ENCODE measurements at regions not wholly inside any gene's neighbourhood (a gene's known extent, or its start where the extent isn't known, plus 50 kb on each side); places are given as distances from the start of the nearest gene placed in this dataset.

- Mint-ChIP-seq H3K4me1 (ENCODE audit: unreplicated experiment) (peaks cover 18% of the 10 kb centered on the region), H3K27me3 (ENCODE audit: unreplicated experiment) (no peaks in the 10 kb centered on the region), H3K27ac (ENCODE audit: unreplicated experiment) (no peak overlapping the region)
These were observed 267.6 kb downstream of the AEBP2 start for GRCh38 chr12:19706936-19707335.

GRCh38 chr12:19707948-19708409, 268.7 kb downstream of the AEBP2 start:
- no peaks in the 10 kb centered on the region for H3K27me3 Mint-ChIP-seq (ENCODE audit: unreplicated experiment)
- peak; percentile 23 for TF ChIP-seq CTCF (IDR thresholded peaks at IDR 0.05; ENCODE audit: unreplicated experiment)

More at GRCh38 chr12:19706936-19707335, 267.6 kb downstream of the AEBP2 start:
- TF ChIP-seq CTCF (IDR thresholded peaks at IDR 0.05; ENCODE audit: unreplicated experiment) = no peak
- DNase-seq (ENCODE audit: low spot score) = no peak
- Mint-ChIP-seq H3K36me3 (ENCODE audit: low read depth, unreplicated experiment) (no peaks in the 10 kb centered on the region), H3K9me3 (ENCODE audit: unreplicated experiment) (no peaks in the 10 kb centered on the region), H3K4me3 (ENCODE audit: unreplicated experiment) (no peak overlapping the region)

GRCh38 chr12:19709889-19710288, 270.6 kb downstream of the AEBP2 start:
- no peaks in the 10 kb centered on the region for H3K36me3 Mint-ChIP-seq (ENCODE audit: low read depth, unreplicated experiment)
- no peak overlapping the region for H3K27ac Mint-ChIP-seq (ENCODE audit: unreplicated experiment)
- no peak overlapping the region for H3K4me3 Mint-ChIP-seq (ENCODE audit: unreplicated experiment)

More at GRCh38 chr12:19707948-19708409, 268.7 kb downstream of the AEBP2 start:
- DNase-seq (ENCODE audit: low spot score) = no peak
- Mint-ChIP-seq H3K36me3 (ENCODE audit: low read depth, unreplicated experiment) (no peaks in the 10 kb centered on the region), H3K27ac (ENCODE audit: unreplicated experiment) (no peak overlapping the region), H3K4me1 (ENCODE audit: unreplicated experiment) (peaks cover 18% of the 10 kb centered on the region), H3K4me3 (ENCODE audit: unreplicated experiment) (no peak overlapping the region), H3K9me3 (ENCODE audit: unreplicated experiment) (no peaks in the 10 kb centered on the region)

GRCh38 chr12:19710811-19711793, 271.8 kb downstream of the AEBP2 start:
- H3K9me3 Mint-ChIP-seq (ENCODE audit: unreplicated experiment) = no peaks in the 10 kb centered on the region
- no peaks in the 10 kb centered on the region for H3K27me3 Mint-ChIP-seq (ENCODE audit: unreplicated experiment)
- no peak for DNase-seq (ENCODE audit: low spot score)
- no peaks in the 10 kb centered on the region for H3K36me3 Mint-ChIP-seq (ENCODE audit: low read depth, unreplicated experiment)
- no peak overlapping the region for H3K4me3 Mint-ChIP-seq (ENCODE audit: unreplicated experiment)
- no peak for TF ChIP-seq CTCF (IDR thresholded peaks at IDR 0.05; ENCODE audit: unreplicated experiment)
- H3K4me1 Mint-ChIP-seq (ENCODE audit: unreplicated experiment) = no peaks in the 10 kb centered on the region
- H3K27ac Mint-ChIP-seq (ENCODE audit: unreplicated experiment) = no peak overlapping the region

More at GRCh38 chr12:19709889-19710288, 270.6 kb downstream of the AEBP2 start:
- no peaks in the 10 kb centered on the region for H3K9me3 Mint-ChIP-seq (ENCODE audit: unreplicated experiment)
- no peak for DNase-seq (ENCODE audit: low spot score)
- H3K4me1 Mint-ChIP-seq (ENCODE audit: unreplicated experiment) = peaks cover 1% of the 10 kb centered on the region
- H3K27me3 Mint-ChIP-seq (ENCODE audit: unreplicated experiment) = no peaks in the 10 kb centered on the region
- TF ChIP-seq CTCF (IDR thresholded peaks at IDR 0.05; ENCODE audit: unreplicated experiment) = no peak

GRCh38 chr12:19712041-19712440, 272.7 kb downstream of the AEBP2 start:
- H3K9me3 Mint-ChIP-seq (ENCODE audit: unreplicated experiment) = no peaks in the 10 kb centered on the region
- no peaks in the 10 kb centered on the region for H3K27me3 Mint-ChIP-seq (ENCODE audit: unreplicated experiment)
- no peak overlapping the region for H3K4me3 Mint-ChIP-seq (ENCODE audit: unreplicated experiment)
- no peak for DNase-seq (ENCODE audit: low spot score)
- H3K27ac Mint-ChIP-seq (ENCODE audit: unreplicated experiment) = no peak overlapping the region
- no peak for TF ChIP-seq CTCF (IDR thresholded peaks at IDR 0.05; ENCODE audit: unreplicated experiment)
- H3K4me1 Mint-ChIP-seq (ENCODE audit: unreplicated experiment) = no peaks in the 10 kb centered on the region
- no peaks in the 10 kb centered on the region for H3K36me3 Mint-ChIP-seq (ENCODE audit: low read depth, unreplicated experiment)
